Gastrocnemius medialis (tissue), 4 donors: ENCODE measurements at regions not wholly inside any gene's neighbourhood (a gene's known extent, or its start where the extent isn't known, plus 50 kb on each side); places are given as distances from the start of the nearest gene placed in this dataset.
"Not testable (repeated sequence)": the region's sequence is repeated elsewhere in the genome, so short reads cannot be mapped to it uniquely, and the experiment has no call there.

Experiments
- ATAC-seq, 2 donors: fragments of 150-250 bp; one replicate each; pipeline ENCODE4 v1.9.1; 2016
- DNase-seq, 2 donors: peaks; one replicate each; pipeline ENCODE4 v3.0.0-alpha.2; 2019
- H3K27ac ChIP-seq, 4 donors: fragments of 200-600 bp; sonication (generic); 1 replicate in 1 of 4; 2 replicates in 3 of 4; pipeline ENCODE4 v1.5.1; 2016 to 2018; ENCODE audit warnings: mild to moderate bottlenecking in 2 of 4, moderate library complexity in 1 of 4
- H3K27me3 ChIP-seq, 3 donors: fragments of 200-600 bp; sonication (generic) in 2 of 3; 1 replicate in 1 of 3; 2 replicates in 2 of 3; pipeline versions ENCODE4 v1.5.1 to v1.6.0; 2016 to 2019; ENCODE audit warnings: mild to moderate bottlenecking in 1 of 3, moderate library complexity in 1 of 3
- H3K36me3 ChIP-seq, 2 donors: fragments of 200-600 bp; sonication (generic) in 1 of 2; one replicate each; pipeline ENCODE4 v1.5.1; 2017 to 2018
- H3K4me1 ChIP-seq, 2 donors: fragments of 200-600 bp; sonication (generic) in 1 of 2; one replicate each; pipeline ENCODE4 v1.5.1; 2016 to 2017; ENCODE audit warnings: mild to moderate bottlenecking in 2 of 2
- H3K4me3 ChIP-seq, 4 donors: fragments of 200-600 bp; sonication (generic) in 3 of 4; 1 replicate in 1 of 4; 2 replicates in 3 of 4; pipeline ENCODE4 v1.5.1; 2016 to 2019; ENCODE audit warnings: mild to moderate bottlenecking in 2 of 4
- H3K9me3 ChIP-seq, 3 donors: fragments of 200-600 bp; sonication (generic) in 2 of 3; 1 replicate in 1 of 3; 2 replicates in 2 of 3; pipeline ENCODE4 v1.5.1; 2016 to 2019
- in situ Hi-C, 4 donors: fragments of 200-750 bp; cut with MboI; loops; one replicate each; pipeline versions ENCODE4 v1.15.0 to v1.8.0; 2017; ENCODE audit warnings: low sequenced_read_pairs in 4 of 4
- intact Hi-C: fragments of 100-400 bp; cut with DNase I; formaldehyde crosslinking; loops from one replicate; pipeline ENCODE4 v1.15.1; 2023; ENCODE audit warnings: low total_unique reads

GRCh38 chr10:46645110-46645509, 66.2 kb downstream of the SYT15 start:
- intact Hi-C loops, in situ Hi-C loops, ATAC-seq, H3K4me3 ChIP-seq, H3K4me1 ChIP-seq, H3K27me3 ChIP-seq, DNase-seq, H3K9me3 ChIP-seq, H3K27ac ChIP-seq, H3K36me3 ChIP-seq: not testable (repeated sequence)

GRCh38 chr10:46646132-46646531, 67.2 kb downstream of the SYT15 start:
- in situ Hi-C loops, DNase-seq, intact Hi-C loops, H3K27ac ChIP-seq, ATAC-seq, H3K9me3 ChIP-seq, H3K36me3 ChIP-seq, H3K27me3 ChIP-seq, H3K4me1 ChIP-seq, H3K4me3 ChIP-seq: not testable (repeated sequence)

GRCh38 chr10:46650967-46651366, 72.0 kb downstream of the SYT15 start:
- ATAC-seq, in situ Hi-C loops, H3K36me3 ChIP-seq, DNase-seq, H3K4me1 ChIP-seq, intact Hi-C loops, H3K27ac ChIP-seq, H3K9me3 ChIP-seq, H3K27me3 ChIP-seq, H3K4me3 ChIP-seq: not testable (repeated sequence)

GRCh38 chr10:46657437-46657836, 78.5 kb downstream of the SYT15 start:
- in situ Hi-C loops, H3K4me3 ChIP-seq, H3K36me3 ChIP-seq, DNase-seq, ATAC-seq, intact Hi-C loops, H3K4me1 ChIP-seq, H3K27ac ChIP-seq, H3K27me3 ChIP-seq, H3K9me3 ChIP-seq: not testable (repeated sequence)

GRCh38 chr10:46660027-46660834, 81.3 kb downstream of the SYT15 start:
- DNase-seq, H3K27me3 ChIP-seq, in situ Hi-C loops, H3K9me3 ChIP-seq, H3K36me3 ChIP-seq, H3K4me1 ChIP-seq, intact Hi-C loops, H3K4me3 ChIP-seq, ATAC-seq, H3K27ac ChIP-seq: not testable (repeated sequence)

- in situ Hi-C loops, H3K27me3 ChIP-seq, H3K9me3 ChIP-seq, H3K4me3 ChIP-seq, H3K36me3 ChIP-seq, intact Hi-C loops, H3K4me1 ChIP-seq, DNase-seq, H3K27ac ChIP-seq, ATAC-seq: not testable (repeated sequence)
Observed at GRCh38 chr10:46660835-46661164, 81.9 kb downstream of the SYT15 start.

GRCh38 chr10:46665536-46665935, 86.6 kb downstream of the SYT15 start:
- H3K9me3 ChIP-seq, DNase-seq, H3K4me1 ChIP-seq, H3K36me3 ChIP-seq, H3K4me3 ChIP-seq, in situ Hi-C loops, ATAC-seq, H3K27me3 ChIP-seq, H3K27ac ChIP-seq, intact Hi-C loops: not testable (repeated sequence)

- H3K27me3 ChIP-seq, H3K4me3 ChIP-seq, H3K4me1 ChIP-seq, H3K27ac ChIP-seq, intact Hi-C loops, in situ Hi-C loops, DNase-seq, ATAC-seq, H3K9me3 ChIP-seq, H3K36me3 ChIP-seq: not testable (repeated sequence)
Observed at GRCh38 chr10:46668357-46668997, 89.5 kb downstream of the SYT15 start.

GRCh38 chr10:46677836-46678435, 99.0 kb downstream of the SYT15 start:
- H3K27me3 ChIP-seq, DNase-seq, H3K36me3 ChIP-seq, H3K27ac ChIP-seq, intact Hi-C loops, ATAC-seq, H3K4me3 ChIP-seq, H3K4me1 ChIP-seq, in situ Hi-C loops, H3K9me3 ChIP-seq: not testable (repeated sequence)

GRCh38 chr10:46691397-46691796, 112.5 kb downstream of the SYT15 start:
- ATAC-seq, intact Hi-C loops: not testable (repeated sequence)

GRCh38 chr10:46693218-46693617, 114.3 kb downstream of the SYT15 start:
- in situ Hi-C loops, ATAC-seq, H3K27ac ChIP-seq, intact Hi-C loops, H3K27me3 ChIP-seq, H3K4me3 ChIP-seq, H3K36me3 ChIP-seq, DNase-seq, H3K9me3 ChIP-seq, H3K4me1 ChIP-seq: not testable (repeated sequence)

More at GRCh38 chr10:46691397-46691796, 112.5 kb downstream of the SYT15 start:
- H3K4me3 ChIP-seq, H3K36me3 ChIP-seq, H3K4me1 ChIP-seq, H3K9me3 ChIP-seq, in situ Hi-C loops, H3K27me3 ChIP-seq, DNase-seq, H3K27ac ChIP-seq: not testable (repeated sequence)

GRCh38 chr10:46717264-46717663, 138.3 kb downstream of the SYT15 start:
- H3K27ac ChIP-seq, H3K36me3 ChIP-seq, H3K4me3 ChIP-seq, intact Hi-C loops, DNase-seq, ATAC-seq, H3K4me1 ChIP-seq, H3K9me3 ChIP-seq, H3K27me3 ChIP-seq, in situ Hi-C loops: not testable (repeated sequence)
